GM18868 (cell line): ENCODE measurements at regions not wholly inside any gene's neighbourhood (a gene's known extent, or its start where the extent isn't known, plus 50 kb on each side); places are given as distances from the start of the nearest gene placed in this dataset.
"Not testable (repeated sequence)": the region's sequence is repeated elsewhere in the genome, so short reads cannot be mapped to it uniquely, and the experiment has no call there.

ENCODE experiments used
- ATAC-seq: cut with Tn5 transposase; IDR thresholded peaks from one replicate; pipeline ENCODE4 v1.9.1; 2021; ENCODE audit warnings: mild to moderate bottlenecking, moderate library complexity; ENCODE audit not compliant: unreplicated experiment

DNA sequence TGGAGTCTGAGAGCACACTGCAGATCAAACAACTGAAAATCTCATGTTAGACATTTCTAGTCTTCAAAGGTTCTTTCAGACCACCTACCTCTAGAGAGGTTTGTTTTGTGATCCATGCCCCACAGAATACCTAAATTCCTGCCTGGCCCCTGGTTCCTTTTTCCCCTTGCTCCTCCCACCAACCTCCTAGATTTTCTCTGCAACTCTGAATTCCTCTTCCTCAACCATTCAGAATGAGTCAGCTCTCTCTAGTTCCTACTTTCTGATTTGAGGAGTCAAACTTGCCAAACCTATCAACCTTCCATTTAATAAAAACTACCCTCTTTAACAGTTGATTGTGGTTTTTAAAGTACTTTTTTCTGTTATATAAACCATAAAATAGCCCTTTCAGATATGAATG, 83.2 kb upstream of the ZNF462 start:
- ATAC-seq: no peak

DNA sequence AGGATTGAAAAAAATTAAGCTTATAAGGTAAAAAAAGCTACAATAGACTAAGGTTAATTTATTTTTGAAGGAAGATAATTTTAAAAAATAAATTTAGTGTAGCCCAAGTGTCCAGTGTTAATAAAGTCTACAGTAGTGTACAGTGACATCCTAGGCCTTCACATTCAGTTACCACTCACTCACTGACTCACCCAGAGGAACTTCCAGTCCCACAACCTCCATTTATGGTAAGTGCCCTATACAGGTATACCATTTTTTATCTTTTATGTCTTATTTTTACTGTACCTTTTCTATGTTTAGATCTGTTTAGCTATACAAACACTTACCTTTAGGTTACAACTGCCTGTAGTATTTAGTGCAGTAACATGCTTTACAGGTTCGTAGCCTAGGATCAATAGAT, 79.8 kb upstream of the ZNF462 start:
- ATAC-seq: no peak

- ATAC-seq: no peak
These were observed 78.9 kb upstream of the ZNF462 start for GRCh38 chr9:106784076-106784475.

- no peak for ATAC-seq
These were observed 77.8 kb upstream of the ZNF462 start for GRCh38 chr9:106785200-106785599.

- ATAC-seq: not testable (repeated sequence)
These were observed 74.9 kb upstream of the ZNF462 start for GRCh38 chr9:106788021-106788420.

DNA sequence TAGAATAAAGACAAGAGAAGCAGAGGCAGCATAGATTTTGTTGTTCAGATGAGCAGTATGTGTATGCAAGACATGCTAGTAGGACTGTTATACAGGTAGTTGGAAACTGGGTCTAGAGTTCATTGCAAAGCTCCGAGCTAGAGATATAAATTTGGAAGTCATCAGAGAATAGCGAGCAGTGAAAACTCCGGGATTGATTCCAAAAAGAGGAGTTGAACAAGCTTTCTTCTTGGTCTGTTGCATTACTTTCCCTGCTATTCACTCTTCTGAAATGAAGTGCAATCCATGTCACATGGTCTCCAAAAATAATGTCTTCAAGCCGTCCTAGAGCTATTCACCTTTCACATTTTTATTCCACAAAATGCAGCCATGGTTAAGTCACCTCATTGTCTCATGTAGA, 67.9 kb upstream of the ZNF462 start:
- no peak for ATAC-seq

DNA sequence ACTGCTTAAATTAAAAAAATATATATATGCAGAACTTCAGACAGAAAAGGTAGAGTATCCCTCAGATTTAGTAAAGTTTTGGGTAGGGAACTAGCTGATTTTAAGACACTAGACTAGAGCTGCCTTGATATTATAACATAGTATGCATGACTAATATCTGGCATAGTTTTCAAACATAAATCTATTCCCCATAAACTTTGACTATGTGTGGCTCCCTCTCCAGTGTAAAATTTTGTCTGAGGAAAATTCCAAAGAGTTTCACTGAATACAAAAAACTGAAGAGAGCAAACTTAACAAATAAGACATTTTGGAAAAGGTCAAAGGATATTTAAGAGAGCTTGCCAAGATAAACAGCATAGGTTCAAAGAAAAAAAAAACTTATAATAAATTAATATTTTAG, 66.2 kb upstream of the ZNF462 start:
- ATAC-seq: no peak

- ATAC-seq: no peak
These were observed 65.7 kb upstream of the ZNF462 start for GRCh38 chr9:106797299-106797698.

- no peak for ATAC-seq
These were observed 64.8 kb upstream of the ZNF462 start for GRCh38 chr9:106798016-106798799.

DNA sequence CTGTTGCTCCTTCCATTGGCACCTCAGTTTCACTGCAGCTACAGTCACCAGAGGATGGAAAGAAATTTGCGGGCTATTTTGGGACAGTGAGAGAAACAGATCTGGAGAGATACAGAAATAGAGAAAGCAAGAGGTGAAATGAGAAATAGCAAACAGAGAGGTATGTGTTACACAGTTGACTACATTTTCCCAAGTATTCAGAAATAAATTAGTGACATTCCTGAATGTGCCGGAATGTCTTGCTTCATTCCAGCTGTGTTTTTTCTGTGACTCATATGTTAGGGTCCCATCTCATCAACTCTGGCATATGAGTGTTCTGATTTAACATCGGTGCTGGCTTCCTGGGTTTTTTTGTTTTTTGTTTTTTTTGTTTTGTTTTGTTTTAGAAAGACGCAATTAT, 63.8 kb upstream of the ZNF462 start:
- ATAC-seq: no peak

DNA sequence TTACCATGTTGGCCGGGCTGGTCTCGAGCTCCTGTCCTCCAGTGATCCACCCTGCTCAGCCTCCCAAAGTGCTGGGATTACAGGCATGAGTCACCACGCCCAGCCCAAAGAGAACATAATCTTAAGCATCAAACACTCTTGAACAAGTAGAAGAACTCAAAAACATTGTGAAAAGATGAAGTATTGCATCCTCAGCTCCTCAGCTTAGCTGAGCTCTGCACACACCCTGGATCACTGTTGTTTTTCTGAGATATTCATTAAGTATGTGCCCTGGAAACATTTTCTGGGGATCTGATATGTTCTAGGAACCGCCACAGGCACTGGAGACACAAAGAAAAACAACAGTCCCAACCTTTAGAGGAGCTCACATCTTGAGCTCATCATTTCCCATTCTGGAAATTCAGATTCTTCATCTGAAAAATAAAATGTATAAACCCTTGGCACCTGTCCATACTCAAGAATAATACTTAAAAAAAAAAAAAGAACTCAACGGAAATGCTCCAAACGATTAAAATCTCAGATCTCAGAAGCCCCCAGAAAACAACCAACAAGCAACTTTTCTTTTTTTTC, 62.2 kb upstream of the ZNF462 start:
- no peak for ATAC-seq

GRCh38 chr9:106801816-106802215, 61.1 kb upstream of the ZNF462 start:
- ATAC-seq: no peak
